Type B pancreatic cell (in vitro differentiated cells): ENCODE measurements at regions not wholly inside any gene's neighbourhood (a gene's known extent, or its start where the extent isn't known, plus 50 kb on each side); places are given as distances from the start of the nearest gene placed in this dataset.

Experiments
- DNase-seq: peaks from one replicate; pipeline ENCODE4 v3.0.0; 2021; ENCODE audit warnings: mixed read lengths; ENCODE audit not compliant: unreplicated experiment; ENCODE audit errors: extremely low spot score
- H3K27ac Mint-ChIP-seq: 2 replicates; pipeline ENCODE4 v1.8.0; 2021; ENCODE audit warnings: mild to moderate bottlenecking, mixed read lengths
- H3K27me3 Mint-ChIP-seq: 2 replicates; pipeline ENCODE4 v1.8.0; 2021; ENCODE audit warnings: mixed read lengths
- H3K36me3 Mint-ChIP-seq: 2 replicates; pipeline ENCODE4 v1.8.0; 2021; ENCODE audit warnings: mixed read lengths
- H3K4me1 Mint-ChIP-seq: one replicate; pipeline ENCODE4 v1.8.0; 2021; ENCODE audit warnings: mixed read lengths; ENCODE audit not compliant: unreplicated experiment
- H3K4me3 Mint-ChIP-seq: 2 replicates; pipeline ENCODE4 v1.8.0; 2021; ENCODE audit warnings: mild to moderate bottlenecking, mixed read lengths
- H3K9me3 Mint-ChIP-seq: 2 replicates; pipeline ENCODE4 v1.8.0; 2021; ENCODE audit warnings: mixed read lengths
- TF ChIP-seq, protein P1 (sequence below): fragments of 200-600 bp; sonication (generic); conservative IDR thresholded peaks from 2 replicates; pipeline ENCODE4 v1.5.0; 2021; ENCODE audit warnings: antibody characterized with exemption, mild to moderate bottlenecking

DNA sequence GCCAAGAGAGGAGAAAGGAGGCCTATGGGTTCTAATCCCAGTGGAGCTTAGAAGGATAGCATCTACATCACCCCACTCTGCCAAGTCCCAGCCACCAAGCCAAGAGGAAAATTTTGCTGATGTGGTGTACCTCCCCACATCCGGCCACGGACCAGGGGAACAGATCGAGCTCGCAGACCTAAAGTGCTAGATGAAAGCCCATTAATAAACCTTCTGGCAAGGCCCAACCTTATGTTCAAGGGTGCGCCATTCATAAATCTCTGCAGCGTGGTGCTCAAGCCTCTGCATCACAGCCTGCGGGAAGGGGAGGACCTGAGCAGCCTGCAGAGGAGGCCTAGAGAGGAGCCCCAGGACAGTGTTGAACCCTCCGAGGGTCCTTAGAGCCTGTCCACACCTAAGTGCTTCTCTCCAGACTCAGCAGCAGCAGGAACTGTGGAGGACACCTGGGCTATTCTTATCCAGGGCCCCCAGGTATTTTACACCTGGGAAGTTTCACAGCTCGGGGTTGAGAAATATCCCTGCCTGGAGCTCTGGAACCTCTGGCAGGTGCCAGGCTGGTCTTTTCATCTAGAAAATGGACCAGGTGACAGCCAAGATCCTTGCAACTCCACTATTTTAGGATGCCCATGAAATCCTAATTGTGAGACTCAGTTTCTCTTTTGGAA, 68.0 kb downstream of the MRPL46 start:
- Mint-ChIP-seq H3K27me3 (peaks cover 28% of the 10 kb centered on the region), H3K27ac (no peak overlapping the region)
- peak; percentile 45 for DNase-seq

DNA sequence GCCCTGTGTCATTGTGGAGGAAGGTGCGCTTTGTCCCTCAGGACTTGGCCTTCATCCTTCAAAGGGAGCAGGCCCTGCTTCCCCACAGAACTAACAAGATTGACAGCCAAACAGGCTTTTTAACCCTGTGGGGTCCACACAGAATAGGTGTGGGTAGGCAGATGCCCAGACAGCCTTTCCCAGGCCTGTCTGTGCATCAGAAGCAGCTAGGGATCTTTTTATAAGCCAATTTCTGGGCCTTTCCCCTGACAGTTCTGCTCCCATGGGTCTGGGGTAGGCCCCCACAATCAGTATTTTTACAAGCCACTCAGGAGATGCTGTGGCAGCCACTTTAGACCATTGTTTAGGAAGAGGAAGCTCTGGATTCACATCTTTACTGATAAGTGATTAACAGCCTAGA, 69.2 kb downstream of the MRPL46 start:
- no peak for DNase-seq
- H3K36me3 Mint-ChIP-seq, result no peaks in the 10 kb centered on the region
- no peak overlapping the region for H3K4me3 Mint-ChIP-seq
- no peaks in the 10 kb centered on the region for H3K9me3 Mint-ChIP-seq
- H3K27me3 Mint-ChIP-seq, result peaks cover 24% of the 10 kb centered on the region
- H3K4me1 Mint-ChIP-seq, result no peaks in the 10 kb centered on the region
- no peak overlapping the region for H3K27ac Mint-ChIP-seq
- TF ChIP-seq, protein P1, sequence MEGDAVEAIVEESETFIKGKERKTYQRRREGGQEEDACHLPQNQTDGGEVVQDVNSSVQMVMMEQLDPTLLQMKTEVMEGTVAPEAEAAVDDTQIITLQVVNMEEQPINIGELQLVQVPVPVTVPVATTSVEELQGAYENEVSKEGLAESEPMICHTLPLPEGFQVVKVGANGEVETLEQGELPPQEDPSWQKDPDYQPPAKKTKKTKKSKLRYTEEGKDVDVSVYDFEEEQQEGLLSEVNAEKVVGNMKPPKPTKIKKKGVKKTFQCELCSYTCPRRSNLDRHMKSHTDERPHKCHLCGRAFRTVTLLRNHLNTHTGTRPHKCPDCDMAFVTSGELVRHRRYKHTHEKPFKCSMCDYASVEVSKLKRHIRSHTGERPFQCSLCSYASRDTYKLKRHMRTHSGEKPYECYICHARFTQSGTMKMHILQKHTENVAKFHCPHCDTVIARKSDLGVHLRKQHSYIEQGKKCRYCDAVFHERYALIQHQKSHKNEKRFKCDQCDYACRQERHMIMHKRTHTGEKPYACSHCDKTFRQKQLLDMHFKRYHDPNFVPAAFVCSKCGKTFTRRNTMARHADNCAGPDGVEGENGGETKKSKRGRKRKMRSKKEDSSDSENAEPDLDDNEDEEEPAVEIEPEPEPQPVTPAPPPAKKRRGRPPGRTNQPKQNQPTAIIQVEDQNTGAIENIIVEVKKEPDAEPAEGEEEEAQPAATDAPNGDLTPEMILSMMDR, result no peak

More for the DNA sequence above, 68.0 kb downstream of the MRPL46 start:
- Mint-ChIP-seq H3K4me1 (no peaks in the 10 kb centered on the region), H3K9me3 (no peaks in the 10 kb centered on the region), H3K36me3 (no peaks in the 10 kb centered on the region), H3K4me3 (no peak overlapping the region)
- TF ChIP-seq, protein P1, result no peak

GRCh38 chr15:88397506-88397905, 69.7 kb downstream of the MRPL46 start:
- Mint-ChIP-seq H3K27me3 (peaks cover 24% of the 10 kb centered on the region), H3K4me1 (no peaks in the 10 kb centered on the region), H3K4me3 (no peak overlapping the region), H3K9me3 (no peaks in the 10 kb centered on the region), H3K36me3 (no peaks in the 10 kb centered on the region), H3K27ac (no peak overlapping the region)
- DNase-seq, result peak; percentile 50
- TF ChIP-seq, protein P1, result no peak

GRCh38 chr15:88395872-88396781, 71.1 kb downstream of the MRPL46 start:
- no peak for DNase-seq
- H3K4me3 Mint-ChIP-seq, result no peak overlapping the region
- TF ChIP-seq, protein P1, result no peak
- H3K4me1 Mint-ChIP-seq, result no peaks in the 10 kb centered on the region
- H3K27me3 Mint-ChIP-seq, result peaks cover 16% of the 10 kb centered on the region
- H3K9me3 Mint-ChIP-seq, result no peaks in the 10 kb centered on the region
- H3K27ac Mint-ChIP-seq, result no peak overlapping the region
- H3K36me3 Mint-ChIP-seq, result no peaks in the 10 kb centered on the region

DNA sequence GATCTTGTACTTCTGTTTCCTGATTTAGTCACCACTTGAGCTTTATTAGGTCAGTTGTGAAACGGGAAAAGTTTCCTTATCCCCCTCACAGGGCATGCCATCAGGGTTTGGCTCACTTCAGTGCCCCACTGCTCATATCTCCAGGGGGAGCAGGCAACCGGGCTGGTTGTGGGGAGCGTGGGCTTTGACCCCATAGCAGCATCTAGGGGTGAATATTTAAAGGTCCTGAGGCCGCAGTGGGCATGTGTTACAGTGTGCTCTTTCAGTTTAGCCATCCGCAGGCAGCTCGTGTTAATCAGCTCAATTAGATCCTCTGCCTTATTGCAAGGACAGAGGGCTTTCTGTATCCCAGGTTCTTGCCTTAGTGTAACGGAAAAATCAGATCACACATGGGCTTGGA, 71.9 kb downstream of the MRPL46 start:
- no peaks in the 10 kb centered on the region for H3K9me3 Mint-ChIP-seq
- H3K36me3 Mint-ChIP-seq, result no peaks in the 10 kb centered on the region
- H3K4me1 Mint-ChIP-seq, result no peaks in the 10 kb centered on the region
- no peak for DNase-seq
- H3K27ac Mint-ChIP-seq, result no peak overlapping the region
- H3K4me3 Mint-ChIP-seq, result no peak overlapping the region
- H3K27me3 Mint-ChIP-seq, result peaks cover 13% of the 10 kb centered on the region
- TF ChIP-seq, protein P1, result no peak
